ENCODE measurements at regions not wholly inside any gene's neighbourhood (a gene's known extent, or its start where the extent isn't known, plus 50 kb on each side); places are given as distances from the start of the nearest gene placed in this dataset.
"Not testable (repeated sequence)": the region's sequence is repeated elsewhere in the genome, so short reads cannot be mapped to it uniquely, and the experiment has no call there.

GRCh38 chr1:187878883-187879282 lies 1050.1 kb downstream of the PLA2G4A start:
- DNase-seq (ENCODE audit: low spot score) = no peak

DNA sequence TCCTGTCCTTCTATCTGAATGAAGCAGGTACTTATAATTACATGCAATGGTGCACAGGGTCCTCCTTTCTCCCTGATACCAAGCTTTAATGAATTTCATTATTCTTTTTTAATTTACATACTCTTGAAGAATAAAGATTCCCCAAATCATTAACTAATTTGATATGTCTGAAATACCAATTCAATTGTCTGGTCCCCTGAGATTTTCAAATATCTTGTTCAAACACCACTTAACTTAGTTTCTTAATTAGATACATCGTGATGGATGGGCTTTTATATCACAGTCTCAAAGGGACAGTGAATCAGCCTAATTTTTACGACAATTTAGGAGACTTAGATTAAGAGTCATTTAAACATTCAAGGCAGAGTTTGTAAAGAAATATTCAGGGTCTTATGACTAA lies 1054.6 kb downstream of the PLA2G4A start:
- DNase-seq (ENCODE audit: low spot score) = no peak

- no peak for DNase-seq (ENCODE audit: low spot score)
These were observed 1063.4 kb downstream of the PLA2G4A start for GRCh38 chr1:187891993-187892682.

DNA sequence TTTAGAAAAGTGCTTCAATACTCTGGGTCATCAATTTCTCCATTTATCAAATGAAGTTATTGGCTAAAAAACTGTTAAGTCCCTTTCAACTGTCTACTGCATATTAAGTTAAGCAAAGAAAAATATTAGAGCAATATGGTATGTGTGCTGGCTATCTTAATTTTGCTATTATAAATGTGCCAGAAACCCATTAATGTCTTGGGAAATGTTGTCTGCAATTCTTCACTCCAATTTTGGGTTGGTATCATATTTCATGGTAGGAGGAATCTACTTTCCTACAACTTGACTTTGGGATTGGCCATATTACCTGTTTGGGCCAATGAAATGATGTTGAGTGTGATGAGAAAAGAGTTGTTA lies 1063.9 kb downstream of the PLA2G4A start:
- no peak for DNase-seq (ENCODE audit: low spot score)

DNA sequence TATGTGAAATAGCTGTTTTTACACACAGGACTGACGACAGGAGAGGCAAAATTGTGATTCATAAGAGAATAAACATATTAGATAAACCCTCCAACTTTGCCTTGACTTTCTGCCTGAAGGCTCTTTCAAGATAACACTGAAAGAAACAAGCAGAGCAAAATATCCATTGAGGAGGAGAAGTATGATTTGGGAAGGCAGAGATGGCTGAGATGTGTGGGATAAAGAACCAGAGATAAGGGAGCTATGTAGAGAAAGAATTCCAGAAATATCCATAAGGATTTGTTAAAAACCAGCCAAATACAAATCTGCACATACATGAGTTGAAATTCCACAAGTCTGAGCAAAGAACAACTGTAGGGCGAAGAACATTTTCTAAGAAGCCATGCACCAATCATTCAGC lies 1064.7 kb downstream of the PLA2G4A start:
- no peak for DNase-seq (ENCODE audit: low spot score)

- DNase-seq (ENCODE audit: low spot score) = no peak
These were observed 1065.6 kb downstream of the PLA2G4A start for GRCh38 chr1:187894349-187894748.

GRCh38 chr1:187903223-187903622 lies 1074.5 kb downstream of the PLA2G4A start:
- no peak for DNase-seq (ENCODE audit: low spot score)

- DNase-seq (ENCODE audit: low spot score) = no peak
These were observed 1080.6 kb downstream of the PLA2G4A start for GRCh38 chr1:187909382-187909781.

GRCh38 chr1:187911820-187912219 lies 1083.1 kb downstream of the PLA2G4A start:
- DNase-seq (ENCODE audit: low spot score) = no peak

DNA sequence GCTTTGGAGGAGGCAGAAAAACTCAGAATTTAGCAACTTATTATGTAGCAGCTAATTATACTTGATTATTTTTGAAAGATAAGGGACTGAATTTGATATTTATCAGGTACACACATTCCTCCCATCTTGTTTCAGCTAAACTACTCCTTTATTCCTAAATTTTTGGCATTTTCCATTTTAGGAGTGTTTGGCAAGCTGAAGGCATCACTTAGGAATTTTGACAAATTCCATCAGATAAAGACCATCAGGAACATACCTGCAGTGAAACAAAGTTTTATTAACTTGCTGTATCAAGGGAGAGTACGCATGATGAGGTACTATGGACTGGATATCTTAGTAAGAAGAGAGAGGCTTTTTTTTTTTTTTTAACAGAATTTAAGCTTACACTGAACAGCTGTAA lies 1092.2 kb downstream of the PLA2G4A start:
- DNase-seq (ENCODE audit: low spot score) = no peak

DNA sequence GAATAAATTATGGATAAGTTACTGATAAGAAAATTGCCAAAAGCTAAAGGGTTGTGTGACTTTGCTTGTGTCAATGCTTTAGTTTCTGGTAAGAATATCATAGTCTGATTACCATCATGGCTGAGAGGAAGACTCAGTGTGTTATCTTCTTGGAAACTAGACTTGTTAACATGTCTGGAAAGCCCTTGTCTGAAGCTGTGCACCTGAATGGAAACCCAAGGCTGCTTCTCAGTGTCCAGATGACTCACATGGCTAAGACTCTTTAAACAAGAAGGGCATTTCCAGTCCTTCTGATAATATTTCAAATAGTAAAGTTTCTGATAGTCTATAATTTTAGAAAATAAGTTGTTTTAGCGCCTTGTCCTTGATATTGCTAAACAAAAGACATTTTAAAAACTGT lies 1092.7 kb downstream of the PLA2G4A start:
- no peak for DNase-seq (ENCODE audit: low spot score)

DNA sequence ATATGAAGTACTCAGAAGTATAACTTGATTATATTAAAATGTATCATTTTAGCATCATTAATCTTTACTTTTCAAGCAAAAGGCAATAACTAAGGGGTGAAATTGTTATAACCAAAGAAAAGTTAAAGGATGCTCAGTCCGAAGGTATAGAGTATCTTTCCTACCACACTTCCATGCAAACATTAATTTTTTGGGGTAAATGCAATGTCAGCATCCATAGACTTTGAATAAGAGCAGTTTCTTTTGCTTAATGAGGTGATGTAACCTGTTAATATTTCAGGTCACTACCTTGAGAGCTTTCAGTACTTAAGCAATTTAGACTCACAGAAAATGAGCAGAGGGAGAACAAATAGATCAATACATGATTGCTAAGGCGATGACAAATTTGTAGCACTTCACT lies 1093.5 kb downstream of the PLA2G4A start:
- DNase-seq (ENCODE audit: low spot score) = no peak

DNA sequence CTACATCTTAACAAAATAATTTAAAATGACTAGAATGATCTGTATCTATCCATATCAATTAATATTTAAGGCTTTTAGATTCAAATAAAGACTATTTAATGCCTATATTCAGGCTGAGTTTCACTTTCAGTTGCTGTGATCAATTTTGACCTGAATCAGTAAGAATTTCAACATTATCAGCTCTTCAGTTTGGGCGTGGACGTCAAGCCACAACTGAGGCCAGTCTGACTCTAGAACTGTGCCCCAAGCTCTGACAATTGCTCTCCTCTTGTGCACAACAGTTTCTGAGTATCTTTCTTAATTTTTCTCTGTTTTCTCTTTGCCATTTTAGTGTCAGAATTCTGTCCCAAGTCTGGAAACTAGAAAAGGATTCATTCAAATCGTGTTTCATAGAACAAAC lies 1095.5 kb downstream of the PLA2G4A start:
- DNase-seq (ENCODE audit: low spot score) = no peak

DNA sequence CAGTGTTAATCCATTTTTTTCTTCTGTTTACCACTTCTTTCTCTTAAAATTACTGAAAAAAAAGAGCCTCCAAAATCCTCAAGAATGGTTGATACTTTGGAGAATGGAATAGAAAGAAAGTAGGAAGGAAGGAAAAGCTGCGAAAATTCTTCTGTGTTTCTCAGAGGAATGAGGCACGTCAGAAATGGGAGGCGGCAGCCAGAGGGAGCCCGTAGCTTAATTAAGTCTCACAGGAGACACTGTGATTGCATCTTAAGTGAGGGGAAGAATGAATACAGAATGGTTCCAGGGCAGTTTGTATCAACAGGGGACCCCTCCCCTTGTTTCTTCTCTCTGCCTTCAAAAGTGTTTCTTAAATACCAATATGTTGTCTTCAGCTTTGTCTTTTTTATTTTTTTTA lies 1099.5 kb downstream of the PLA2G4A start:
- no peak for DNase-seq (ENCODE audit: low spot score)

DNA sequence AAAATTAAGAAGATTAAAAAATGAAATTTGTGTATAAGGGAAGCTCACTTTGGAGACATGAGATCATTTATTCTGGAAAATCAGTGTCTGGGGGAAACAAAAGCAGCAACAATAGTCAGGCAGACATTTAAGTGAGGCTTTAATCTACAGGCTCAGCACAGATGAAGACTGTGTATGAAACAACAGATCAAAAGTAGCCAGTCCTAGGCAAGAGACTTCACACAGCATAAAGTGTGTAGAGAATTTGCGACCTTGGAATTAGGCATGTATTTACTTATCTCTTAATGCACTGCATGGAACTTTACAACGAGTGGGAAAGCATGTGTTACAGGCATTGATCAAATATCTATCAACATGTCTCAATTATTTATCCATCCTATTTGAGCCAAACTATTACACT lies 1099.9 kb downstream of the PLA2G4A start:
- no peak for DNase-seq (ENCODE audit: low spot score)

GRCh38 chr1:187931776-187932175 lies 1103.0 kb downstream of the PLA2G4A start:
- DNase-seq (ENCODE audit: low spot score) = no peak

- no peak for DNase-seq (ENCODE audit: low spot score)
These were observed 1105.0 kb downstream of the PLA2G4A start for GRCh38 chr1:187933562-187934419.

DNA sequence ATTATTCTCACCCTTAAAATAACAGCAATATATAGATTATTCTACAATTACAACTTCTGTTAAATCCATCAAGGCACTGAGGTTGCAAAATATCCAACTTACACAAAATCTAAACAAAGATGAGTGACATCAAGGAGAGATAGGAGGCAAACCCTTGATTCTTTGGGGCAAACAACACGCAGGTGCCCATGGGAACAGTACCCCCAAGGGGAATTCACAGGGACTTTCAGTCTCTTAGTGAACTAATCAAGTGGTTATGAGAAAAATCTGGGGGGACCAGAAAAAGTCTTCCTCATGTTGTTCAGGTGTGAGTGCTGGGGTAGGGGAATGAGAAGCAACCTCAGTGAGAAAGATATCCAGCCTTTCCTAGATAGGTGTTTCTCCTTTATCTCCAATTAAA lies 1107.9 kb downstream of the PLA2G4A start:
- DNase-seq (ENCODE audit: low spot score) = no peak

GRCh38 chr1:187938092-187938491 lies 1109.3 kb downstream of the PLA2G4A start:
- DNase-seq (ENCODE audit: low spot score) = no peak

- DNase-seq (ENCODE audit: low spot score) = no peak
These were observed 1114.2 kb downstream of the PLA2G4A start for GRCh38 chr1:187942986-187943385.

- no peak for DNase-seq (ENCODE audit: low spot score)
These were observed 1115.1 kb downstream of the PLA2G4A start for GRCh38 chr1:187943606-187944403.

DNA sequence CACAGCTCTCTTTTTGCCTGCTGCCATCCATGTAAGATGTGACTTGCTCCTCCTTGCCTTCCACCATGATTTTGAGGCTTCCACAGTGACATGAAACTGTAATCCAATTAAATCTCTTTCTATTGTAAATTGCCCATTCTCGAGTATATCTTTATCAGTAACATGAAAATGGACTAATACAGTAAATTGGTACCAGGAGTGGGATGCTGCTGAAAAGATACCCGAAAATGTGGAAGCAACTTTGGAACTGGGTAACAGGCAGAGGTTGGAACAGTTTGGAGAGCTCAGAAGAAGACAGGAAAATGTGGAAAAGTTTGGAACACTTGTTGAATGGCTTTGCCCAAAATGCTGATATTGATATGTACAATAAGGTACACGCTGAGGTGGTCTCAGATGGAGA lies 1117.9 kb downstream of the PLA2G4A start:
- DNase-seq (ENCODE audit: low spot score) = not testable (repeated sequence)

Data from mesenteric fat pad (tissue), 1 donor.